ENCODE measurements at regions not wholly inside any gene's neighbourhood (a gene's known extent, or its start where the extent isn't known, plus 50 kb on each side); places are given as distances from the start of the nearest gene placed in this dataset.

DNA sequence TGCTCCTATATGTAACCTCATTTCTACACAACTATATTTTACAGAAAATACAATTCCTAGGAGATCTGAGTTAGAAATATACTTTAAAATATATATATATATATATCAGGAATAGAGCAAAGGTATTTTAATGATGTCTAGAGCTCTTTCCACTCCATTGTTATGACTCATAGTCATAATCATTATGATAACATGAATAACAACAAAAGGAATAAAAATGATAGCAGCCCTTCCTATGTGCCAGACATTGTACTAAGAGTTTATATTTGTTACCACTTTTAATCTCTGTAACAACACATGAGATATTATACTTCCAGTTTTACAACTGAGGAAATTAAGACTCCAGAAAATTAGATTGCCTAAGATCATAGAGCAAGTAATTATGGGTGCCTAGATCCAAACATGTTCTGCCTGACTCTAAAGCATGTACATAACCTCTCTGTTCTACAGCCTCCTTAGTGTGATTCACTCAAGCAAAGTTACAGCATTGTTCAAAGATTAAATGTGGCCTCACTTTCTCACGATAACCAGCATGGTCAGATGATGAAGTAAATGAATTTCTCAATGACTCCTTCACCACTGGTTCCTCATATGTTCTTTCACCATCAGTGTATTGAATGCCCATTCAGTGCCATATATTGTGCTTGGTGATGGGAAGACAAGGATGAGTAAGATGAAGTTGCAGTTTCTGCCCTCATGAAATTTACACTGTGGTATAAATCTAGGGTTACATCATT is 452.1 kb downstream of the EFNA5 start:
- no peak overlapping the region for H2BK120ac ChIP-seq (ENCODE audit: low read depth, low read length)
- no CpG with 5 or more reads among the region's 1 CpG for WGBS (ENCODE audit: extremely low coverage, insufficient coverage, low lambda C conversion rate)
- H3K9ac ChIP-seq (ENCODE audit: low read length) = no peak overlapping the region

DNA sequence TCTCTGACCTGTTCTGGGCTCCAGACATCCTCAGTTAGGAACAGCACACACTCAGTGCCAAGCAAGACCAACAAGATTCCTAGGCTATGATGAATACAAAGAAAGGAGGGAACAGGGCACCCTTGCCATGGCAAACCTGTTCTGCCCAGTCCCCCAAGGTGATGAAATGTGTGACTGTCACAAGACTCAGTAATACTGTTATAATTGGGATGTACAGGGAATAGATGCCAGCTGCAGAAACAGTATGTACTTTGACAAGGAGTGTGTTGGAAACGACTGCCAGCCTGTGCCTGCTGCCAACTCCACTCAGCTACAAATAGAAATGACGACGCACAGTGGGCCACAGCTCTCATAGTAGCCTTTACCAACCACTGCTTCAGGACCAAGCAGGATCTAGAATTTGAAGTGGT is 453.0 kb downstream of the EFNA5 start:
- H3K79me1 ChIP-seq (ENCODE audit: low read length) = no peaks in the 10 kb centered on the region
- H3K23ac ChIP-seq (ENCODE audit: low read length) = no peak overlapping the region
- H3K4me1 ChIP-seq (ENCODE audit: control insufficient read depth, low read depth, low read length) = no peaks in the 10 kb centered on the region
- no CpG with 5 or more reads among the region's 3 CpGs for WGBS (ENCODE audit: extremely low coverage, insufficient coverage, low lambda C conversion rate)
- no peaks in the 10 kb centered on the region for H3K27me3 ChIP-seq (ENCODE audit: insufficient read depth, low read length, poor library complexity)
- H3K4me3 ChIP-seq (ENCODE audit: low read length) = no peak overlapping the region
- DNase-seq = no peak
- H3K36me3 ChIP-seq (ENCODE audit: control insufficient read depth, insufficient read depth, low read length) = no peaks in the 10 kb centered on the region
- no peak overlapping the region for H3K18ac ChIP-seq (ENCODE audit: low read length)
- no peaks in the 10 kb centered on the region for H3K79me2 ChIP-seq (ENCODE audit: control insufficient read depth, insufficient read depth, low read length)
- no peak overlapping the region for H2AK5ac ChIP-seq (ENCODE audit: low read length)
- no peak overlapping the region for H4K8ac ChIP-seq (ENCODE audit: low read depth, low read length)
- no peak overlapping the region for H3K4ac ChIP-seq (ENCODE audit: low read depth, low read length)
- H3K4me2 ChIP-seq (ENCODE audit: low read length) = no peak overlapping the region
- H2BK120ac ChIP-seq (ENCODE audit: low read depth, low read length) = no peak overlapping the region
- no peak overlapping the region for H3K56ac ChIP-seq (ENCODE audit: low read length)
- no peak overlapping the region for H2BK5ac ChIP-seq (ENCODE audit: low read length)
- no peak overlapping the region for H2BK15ac ChIP-seq (replicated peaks; ENCODE audit: low read depth)
- H3K9ac ChIP-seq (ENCODE audit: low read length) = no peak overlapping the region
- no peak overlapping the region for H3K27ac ChIP-seq (ENCODE audit: low read depth, low read length)
- H4K5ac ChIP-seq (ENCODE audit: low read length) = no peak overlapping the region

More for the DNA sequence above, 452.1 kb downstream of the EFNA5 start:
- H4K5ac ChIP-seq (ENCODE audit: low read length) = no peak overlapping the region
- H3K4ac ChIP-seq (ENCODE audit: low read depth, low read length) = no peak overlapping the region
- no peak overlapping the region for H3K23ac ChIP-seq (ENCODE audit: low read length)
- H3K79me1 ChIP-seq (ENCODE audit: low read length) = no peaks in the 10 kb centered on the region
- no peaks in the 10 kb centered on the region for H3K36me3 ChIP-seq (ENCODE audit: control insufficient read depth, insufficient read depth, low read length)
- H2BK15ac ChIP-seq (replicated peaks; ENCODE audit: low read depth) = no peak overlapping the region
- H3K27ac ChIP-seq (ENCODE audit: low read depth, low read length) = no peak overlapping the region
- H3K27me3 ChIP-seq (ENCODE audit: insufficient read depth, low read length, poor library complexity) = no peaks in the 10 kb centered on the region
- DNase-seq = no peak
- H3K4me1 ChIP-seq (ENCODE audit: control insufficient read depth, low read depth, low read length) = no peaks in the 10 kb centered on the region
- no peak overlapping the region for H2AK5ac ChIP-seq (ENCODE audit: low read length)
- H3K4me2 ChIP-seq (ENCODE audit: low read length) = no peak overlapping the region
- no peaks in the 10 kb centered on the region for H3K79me2 ChIP-seq (ENCODE audit: control insufficient read depth, insufficient read depth, low read length)
- no peak overlapping the region for H4K8ac ChIP-seq (ENCODE audit: low read depth, low read length)
- no peak overlapping the region for H3K56ac ChIP-seq (ENCODE audit: low read length)
- H2BK5ac ChIP-seq (ENCODE audit: low read length) = no peak overlapping the region
- no peak overlapping the region for H3K18ac ChIP-seq (ENCODE audit: low read length)
- H3K4me3 ChIP-seq (ENCODE audit: low read length) = no peak overlapping the region

DNA sequence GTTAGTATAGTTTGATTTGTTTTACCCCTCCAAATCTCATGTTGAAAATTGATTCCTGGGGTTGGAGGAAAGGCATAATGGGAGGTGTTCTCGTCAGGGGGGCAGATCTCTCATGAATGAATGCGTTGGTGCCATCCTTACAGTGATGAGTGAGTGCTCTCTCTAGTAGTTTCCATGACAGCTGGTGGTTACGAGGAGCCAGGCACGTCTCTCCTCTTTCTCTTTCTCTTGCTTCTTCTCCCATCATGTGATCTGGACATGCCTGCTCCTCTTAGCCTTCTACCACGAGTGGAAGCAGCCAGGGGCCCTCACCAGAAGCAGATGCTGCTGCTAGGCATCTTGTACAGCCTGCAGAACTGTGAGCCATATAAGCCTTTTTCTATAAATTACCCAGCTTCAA is 454.1 kb downstream of the EFNA5 start:
- H3K4me1 ChIP-seq (ENCODE audit: control insufficient read depth, low read depth, low read length) = no peaks in the 10 kb centered on the region
- no peak for DNase-seq
- H2BK120ac ChIP-seq (ENCODE audit: low read depth, low read length) = no peak overlapping the region
- H2BK5ac ChIP-seq (ENCODE audit: low read length) = no peak overlapping the region
- no peak overlapping the region for H4K5ac ChIP-seq (ENCODE audit: low read length)
- no peak overlapping the region for H3K4me2 ChIP-seq (ENCODE audit: low read length)
- H3K27ac ChIP-seq (ENCODE audit: low read depth, low read length) = no peak overlapping the region
- WGBS (ENCODE audit: extremely low coverage, insufficient coverage, low lambda C conversion rate) = no CpG with 5 or more reads among the region's 5 CpGs
- H3K79me1 ChIP-seq (ENCODE audit: low read length) = no peaks in the 10 kb centered on the region
- no peaks in the 10 kb centered on the region for H3K79me2 ChIP-seq (ENCODE audit: control insufficient read depth, insufficient read depth, low read length)
- no peak overlapping the region for H3K18ac ChIP-seq (ENCODE audit: low read length)
- no peak overlapping the region for H3K9ac ChIP-seq (ENCODE audit: low read length)
- no peak overlapping the region for H3K4ac ChIP-seq (ENCODE audit: low read depth, low read length)
- H3K36me3 ChIP-seq (ENCODE audit: control insufficient read depth, insufficient read depth, low read length) = no peaks in the 10 kb centered on the region
- no peak overlapping the region for H3K23ac ChIP-seq (ENCODE audit: low read length)
- no peak overlapping the region for H2AK5ac ChIP-seq (ENCODE audit: low read length)
- no peak overlapping the region for H2BK15ac ChIP-seq (replicated peaks; ENCODE audit: low read depth)
- no peaks in the 10 kb centered on the region for H3K27me3 ChIP-seq (ENCODE audit: insufficient read depth, low read length, poor library complexity)
- H3K56ac ChIP-seq (ENCODE audit: low read length) = no peak overlapping the region
- no peak overlapping the region for H4K8ac ChIP-seq (ENCODE audit: low read depth, low read length)
- H3K4me3 ChIP-seq (ENCODE audit: low read length) = no peak overlapping the region

DNA sequence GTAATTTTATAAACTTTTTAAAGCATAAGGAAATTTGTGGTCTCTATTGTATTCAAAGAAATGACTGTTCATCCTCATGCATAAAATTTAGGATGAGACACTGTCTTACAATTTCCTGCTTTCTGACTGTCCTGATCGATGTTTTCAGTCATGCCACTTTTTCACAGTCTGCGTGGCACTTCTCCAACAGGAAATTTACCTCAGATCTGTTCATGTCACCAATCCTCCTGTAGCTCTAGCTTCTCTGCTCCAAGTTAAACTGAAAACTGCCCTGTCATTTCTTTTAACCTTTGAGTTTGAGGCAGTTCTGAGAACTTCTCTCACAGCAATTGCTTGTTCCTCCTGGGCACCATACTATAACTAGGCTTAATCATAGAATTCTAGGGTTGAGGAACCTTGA is 455.1 kb downstream of the EFNA5 start:
- H3K56ac ChIP-seq (ENCODE audit: low read length) = no peak overlapping the region
- H3K79me2 ChIP-seq (ENCODE audit: control insufficient read depth, insufficient read depth, low read length) = no peaks in the 10 kb centered on the region
- no peak overlapping the region for H2BK15ac ChIP-seq (replicated peaks; ENCODE audit: low read depth)
- no peak overlapping the region for H3K9ac ChIP-seq (ENCODE audit: low read length)
- H3K4me1 ChIP-seq (ENCODE audit: control insufficient read depth, low read depth, low read length) = no peaks in the 10 kb centered on the region
- no peak overlapping the region for H2BK5ac ChIP-seq (ENCODE audit: low read length)
- H4K5ac ChIP-seq (ENCODE audit: low read length) = no peak overlapping the region
- no peaks in the 10 kb centered on the region for H3K79me1 ChIP-seq (ENCODE audit: low read length)
- H4K8ac ChIP-seq (ENCODE audit: low read depth, low read length) = no peak overlapping the region
- H2BK120ac ChIP-seq (ENCODE audit: low read depth, low read length) = no peak overlapping the region
- no peaks in the 10 kb centered on the region for H3K27me3 ChIP-seq (ENCODE audit: insufficient read depth, low read length, poor library complexity)
- no peak for DNase-seq
- H3K4me3 ChIP-seq (ENCODE audit: low read length) = no peak overlapping the region
- WGBS (ENCODE audit: extremely low coverage, insufficient coverage, low lambda C conversion rate) = no CpG with 5 or more reads among the region's 2 CpGs
- H2AK5ac ChIP-seq (ENCODE audit: low read length) = no peak overlapping the region
- no peak overlapping the region for H3K4me2 ChIP-seq (ENCODE audit: low read length)
- H3K36me3 ChIP-seq (ENCODE audit: control insufficient read depth, insufficient read depth, low read length) = no peaks in the 10 kb centered on the region
- H3K4ac ChIP-seq (ENCODE audit: low read depth, low read length) = no peak overlapping the region
- no peak overlapping the region for H3K27ac ChIP-seq (ENCODE audit: low read depth, low read length)
- no peak overlapping the region for H3K23ac ChIP-seq (ENCODE audit: low read length)
- H3K18ac ChIP-seq (ENCODE audit: low read length) = no peak overlapping the region

DNA sequence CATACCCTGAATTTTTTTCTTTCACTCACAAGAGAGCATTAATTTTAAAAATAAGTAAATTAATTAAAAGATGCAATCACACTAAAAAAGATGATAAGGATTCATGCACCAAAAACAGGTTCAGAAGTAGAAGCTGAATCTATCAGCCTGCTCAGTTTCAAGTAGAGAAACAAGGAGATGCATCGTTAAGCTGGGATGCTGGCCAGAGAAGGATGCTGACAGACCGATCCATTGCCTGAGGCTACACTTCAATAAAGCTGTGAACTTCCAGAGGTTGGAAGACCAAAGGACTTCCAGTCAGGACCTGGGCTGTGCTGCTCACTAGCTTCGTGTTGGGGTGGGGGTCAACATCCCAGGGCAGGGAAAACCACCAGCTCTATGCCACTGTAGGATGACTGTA is 457.7 kb downstream of the EFNA5 start:
- Histone ChIP-seq H3K36me3 (ENCODE audit: control insufficient read depth, insufficient read depth, low read length) (no peaks in the 10 kb centered on the region), H2BK15ac (replicated peaks; ENCODE audit: low read depth) (no peak overlapping the region), H3K79me2 (ENCODE audit: control insufficient read depth, insufficient read depth, low read length) (no peaks in the 10 kb centered on the region), H3K18ac (ENCODE audit: low read length) (no peak overlapping the region), H2BK120ac (ENCODE audit: low read depth, low read length) (no peak overlapping the region), H3K4me1 (ENCODE audit: control insufficient read depth, low read depth, low read length) (no peaks in the 10 kb centered on the region), H3K9ac (ENCODE audit: low read length) (no peak overlapping the region), H3K23ac (ENCODE audit: low read length) (no peak overlapping the region), H4K8ac (ENCODE audit: low read depth, low read length) (no peak overlapping the region), H3K4me2 (ENCODE audit: low read length) (no peak overlapping the region), H3K4me3 (ENCODE audit: low read length) (no peak overlapping the region), H3K27ac (ENCODE audit: low read depth, low read length) (no peak overlapping the region), H3K79me1 (ENCODE audit: low read length) (no peaks in the 10 kb centered on the region), H2BK5ac (ENCODE audit: low read length) (no peak overlapping the region), H3K4ac (ENCODE audit: low read depth, low read length) (no peak overlapping the region), H2AK5ac (ENCODE audit: low read length) (no peak overlapping the region), H4K5ac (ENCODE audit: low read length) (no peak overlapping the region), H3K56ac (ENCODE audit: low read length) (no peak overlapping the region), H3K27me3 (ENCODE audit: insufficient read depth, low read length, poor library complexity) (no peaks in the 10 kb centered on the region)
- peak; percentile 37 for DNase-seq
- no CpG with 5 or more reads among the region's 3 CpGs for WGBS (ENCODE audit: extremely low coverage, insufficient coverage, low lambda C conversion rate)

DNA sequence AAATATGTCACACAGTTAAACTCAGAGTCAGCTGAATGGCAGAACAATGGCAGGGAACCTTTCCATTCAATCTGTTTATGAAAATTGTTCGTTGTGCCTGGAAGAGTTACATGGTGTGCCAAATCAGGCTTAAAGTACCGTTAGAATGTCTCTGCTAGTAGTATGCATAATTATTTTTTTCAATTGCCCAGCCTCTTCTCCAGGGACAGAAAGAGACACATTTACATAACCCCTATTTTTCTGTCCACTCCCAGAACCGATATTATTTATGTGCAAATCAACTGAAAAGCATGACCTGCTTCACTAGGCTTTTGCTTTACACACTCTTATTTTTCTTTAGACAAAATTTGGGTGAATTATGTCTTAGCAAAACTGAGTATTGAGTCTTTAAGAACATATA is 459.1 kb downstream of the EFNA5 start:
- Histone ChIP-seq H2BK15ac (replicated peaks; ENCODE audit: low read depth) (no peak overlapping the region), H3K18ac (ENCODE audit: low read length) (no peak overlapping the region), H3K36me3 (ENCODE audit: control insufficient read depth, insufficient read depth, low read length) (no peaks in the 10 kb centered on the region), H3K4me2 (ENCODE audit: low read length) (no peak overlapping the region), H3K9ac (ENCODE audit: low read length) (no peak overlapping the region), H3K4me3 (ENCODE audit: low read length) (no peak overlapping the region), H2BK120ac (ENCODE audit: low read depth, low read length) (no peak overlapping the region), H3K4me1 (ENCODE audit: control insufficient read depth, low read depth, low read length) (no peaks in the 10 kb centered on the region), H3K27me3 (ENCODE audit: insufficient read depth, low read length, poor library complexity) (no peaks in the 10 kb centered on the region), H3K4ac (ENCODE audit: low read depth, low read length) (no peak overlapping the region), H3K23ac (ENCODE audit: low read length) (no peak overlapping the region), H2BK5ac (ENCODE audit: low read length) (no peak overlapping the region), H3K56ac (ENCODE audit: low read length) (no peak overlapping the region), H3K79me2 (ENCODE audit: control insufficient read depth, insufficient read depth, low read length) (no peaks in the 10 kb centered on the region), H3K27ac (ENCODE audit: low read depth, low read length) (no peak overlapping the region), H4K8ac (ENCODE audit: low read depth, low read length) (no peak overlapping the region), H3K79me1 (ENCODE audit: low read length) (no peaks in the 10 kb centered on the region), H4K5ac (ENCODE audit: low read length) (no peak overlapping the region), H2AK5ac (ENCODE audit: low read length) (no peak overlapping the region)
- no CpG with 5 or more reads among the region's 3 CpGs for WGBS (ENCODE audit: extremely low coverage, insufficient coverage, low lambda C conversion rate)
- no peak for DNase-seq
